Bronchial epithelial cell (primary cell): ENCODE measurements at regions not wholly inside any gene's neighbourhood (a gene's known extent, or its start where the extent isn't known, plus 50 kb on each side); places are given as distances from the start of the nearest gene placed in this dataset.

Source experiments
- DNase-seq: peaks from one replicate; pipeline ENCODE4 v3.0.0-alpha.2; 2010; ENCODE audit warnings: low read depth
- FAIRE-seq: peaks from 2 replicates; lab custom pipeline; 2011; peaks lifted over from hg19 to GRCh38; lab: Jason Lieb, UNC
- H3K27me3 ChIP-seq: 2 replicates; pipeline ENCODE4 v1.5.1; 2011; ENCODE audit warnings: low read length; ENCODE audit not compliant: control insufficient read depth, insufficient read depth
- H3K36me3 ChIP-seq: 2 replicates; pipeline ENCODE4 v1.5.1; 2011; ENCODE audit warnings: low read length; ENCODE audit not compliant: control insufficient read depth, insufficient read depth
- H3K4me3 ChIP-seq: 2 replicates; pipeline ENCODE4 v1.5.1; 2011; ENCODE audit warnings: mild to moderate bottlenecking, low read depth, low read length, control low read depth
- CTCF ChIP-seq: IDR thresholded peaks from 2 replicates; pipeline ENCODE4 v1.5.1; 2011; ENCODE audit warnings: mild to moderate bottlenecking, moderate library complexity, low read length, control low read depth, inconsistent platforms; ENCODE audit not compliant: insufficient read depth, severe bottlenecking

DNA sequence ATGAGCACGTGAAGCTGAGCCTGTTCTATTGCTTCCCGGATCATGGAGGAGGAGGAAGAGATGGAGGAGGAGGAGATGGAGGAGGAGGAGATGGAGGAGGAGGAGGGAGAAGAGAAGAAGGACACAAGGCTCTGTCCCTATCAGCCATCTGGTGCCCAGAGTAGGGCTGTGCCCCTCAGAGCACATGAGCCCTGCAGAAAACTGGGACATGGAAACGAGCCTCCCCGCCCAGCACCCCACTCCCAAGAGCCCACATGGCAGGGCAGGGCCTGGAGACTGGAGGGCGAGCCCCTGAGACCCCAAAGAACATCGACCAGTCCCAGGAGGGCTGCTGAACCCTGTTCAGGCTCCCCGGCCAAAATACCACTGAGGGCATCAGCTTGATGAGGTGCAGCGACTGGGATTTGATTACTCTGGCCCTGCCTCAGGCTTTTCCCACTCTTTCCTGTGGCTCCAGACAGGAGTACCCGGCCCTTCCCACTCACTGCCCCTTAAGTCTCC, 285.6 kb downstream of the UACA start:
- Histone ChIP-seq H3K36me3 (no peaks in the 10 kb centered on the region), H3K4me3 (no peak overlapping the region), H3K27me3 (peaks cover 23% of the 10 kb centered on the region)
- FAIRE-seq, result no peak
- DNase-seq, result no peak
- no peak for TF ChIP-seq CTCF

GRCh38 chr15:70476441-70476840, 286.9 kb downstream of the UACA start:
- TF ChIP-seq CTCF, result no peak
- no peak for DNase-seq
- no peaks in the 10 kb centered on the region for H3K36me3 ChIP-seq
- H3K4me3 ChIP-seq, result no peak overlapping the region
- FAIRE-seq, result no peak
- peaks cover 21% of the 10 kb centered on the region for H3K27me3 ChIP-seq

DNA sequence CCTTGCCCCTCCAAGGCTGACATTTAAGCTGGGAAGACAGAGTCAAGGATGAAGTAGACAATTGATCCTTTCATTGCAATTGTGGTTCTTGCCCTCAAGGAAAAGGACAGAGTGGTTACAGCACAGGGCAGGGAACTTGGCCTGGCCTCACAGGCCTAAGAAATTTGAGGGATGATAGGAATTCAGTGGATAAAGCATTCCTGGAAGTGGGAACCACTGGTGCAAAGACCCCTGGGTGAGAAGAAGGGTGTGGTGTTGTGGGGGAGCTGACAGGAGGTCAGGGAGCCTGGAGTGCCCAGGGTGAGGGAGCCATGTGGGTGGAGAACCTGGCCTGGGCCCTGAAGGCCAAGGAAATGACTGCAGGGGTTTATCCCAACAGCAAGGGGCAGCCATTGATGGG, 287.4 kb downstream of the UACA start:
- Histone ChIP-seq H3K27me3 (peaks cover 21% of the 10 kb centered on the region), H3K4me3 (no peak overlapping the region), H3K36me3 (no peaks in the 10 kb centered on the region)
- DNase-seq (no peak), FAIRE-seq (no peak)
- no peak for TF ChIP-seq CTCF

DNA sequence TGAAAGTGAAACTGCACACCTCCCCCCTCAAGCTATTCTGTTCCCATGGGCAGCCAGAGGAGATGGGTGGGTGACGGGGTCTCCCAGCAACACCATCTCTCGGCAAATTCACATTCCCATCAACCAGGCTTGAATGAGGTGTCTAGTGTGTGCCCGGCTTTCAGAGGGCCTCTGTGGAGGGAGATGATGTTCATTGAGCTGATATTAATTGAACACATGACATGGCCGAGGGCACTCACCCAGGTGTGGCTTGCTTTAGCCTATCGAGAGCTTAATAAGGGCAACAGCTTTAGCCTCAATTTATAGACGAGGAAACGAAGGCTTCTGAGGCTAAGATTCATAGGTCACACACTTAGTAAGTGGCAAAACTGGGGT, 288.0 kb downstream of the UACA start:
- no peaks in the 10 kb centered on the region for H3K36me3 ChIP-seq
- no peak for FAIRE-seq
- no peak for TF ChIP-seq CTCF
- no peak for DNase-seq
- peaks cover 21% of the 10 kb centered on the region for H3K27me3 ChIP-seq
- H3K4me3 ChIP-seq, result no peak overlapping the region

GRCh38 chr15:70474471-70475406, 288.6 kb downstream of the UACA start:
- Histone ChIP-seq H3K4me3 (peak overlapping the region; percentile 7), H3K36me3 (no peaks in the 10 kb centered on the region), H3K27me3 (peaks cover 23% of the 10 kb centered on the region)
- no peak for FAIRE-seq
- peak; percentile 97 for DNase-seq
- TF ChIP-seq CTCF, result no peak
